Natural killer cell (primary cell): ENCODE measurements at regions not wholly inside any gene's neighbourhood (a gene's known extent, or its start where the extent isn't known, plus 50 kb on each side); places are given as distances from the start of the nearest gene placed in this dataset.

Experiments used
- ATAC-seq, 3 donors: fragments of 150-1000 bp in 2 of 3; fragments of 200-7000 bp in 1 of 3; cut with Tn5 transposase; 1 replicate in 1 of 3; 2 replicates in 2 of 3; pipeline ENCODE4 v1.10.0; 2021; ENCODE audit warnings: mild to moderate bottlenecking in 2 of 3, moderate library complexity in 2 of 3
- DNase-seq, 2 donors: peaks; one replicate each; pipeline versions ENCODE4 v3.0.0 to v3.0.0-alpha.2; 2013 to 2021; ENCODE audit warnings: mixed read lengths in 1 of 2
- H3K27ac ChIP-seq: one replicate; pipeline ENCODE4 v1.5.1; 2013; ENCODE audit warnings: mild to moderate bottlenecking, low read length
- H3K27me3 ChIP-seq: one replicate; pipeline ENCODE4 v1.6.1; 2013; ENCODE audit warnings: low read length; ENCODE audit not compliant: control insufficient read depth, insufficient read depth
- H3K36me3 ChIP-seq: one replicate; pipeline ENCODE4 v1.6.1; 2013; ENCODE audit warnings: low read length; ENCODE audit not compliant: control insufficient read depth, insufficient read depth
- H3K4me1 ChIP-seq: one replicate; pipeline ENCODE4 v1.6.1; 2013; ENCODE audit warnings: low read length; ENCODE audit not compliant: control insufficient read depth, insufficient read depth
- H3K4me3 ChIP-seq: one replicate; pipeline ENCODE4 v1.5.1; 2013; ENCODE audit warnings: low read length
- H3K9me3 ChIP-seq: one replicate; pipeline ENCODE4 v1.6.1; 2013; ENCODE audit warnings: low read length; ENCODE audit not compliant: control insufficient read depth, insufficient read depth
- H3K27ac Mint-ChIP-seq, 2 donors: one replicate each; pipeline ENCODE4 v1.8.0; 2022; ENCODE audit warnings: mild to moderate bottlenecking in 2 of 2, mixed read lengths in 2 of 2, moderate library complexity in 1 of 2
- H3K27me3 Mint-ChIP-seq, 2 donors: one replicate each; pipeline ENCODE4 v1.8.0; 2022; ENCODE audit warnings: low read depth in 2 of 2, mixed read lengths in 2 of 2
- H3K36me3 Mint-ChIP-seq: one replicate; pipeline ENCODE4 v1.8.0; 2022; ENCODE audit warnings: mixed read lengths
- H3K4me1 Mint-ChIP-seq, 2 donors: one replicate each; pipeline ENCODE4 v1.8.0; 2022; ENCODE audit warnings: mixed read lengths in 2 of 2
- H3K4me3 Mint-ChIP-seq: one replicate; pipeline ENCODE4 v1.8.0; 2022; ENCODE audit warnings: mild to moderate bottlenecking, moderate library complexity, mixed read lengths
- H3K9me3 Mint-ChIP-seq, 2 donors: one replicate each; pipeline ENCODE4 v1.8.0; 2022; ENCODE audit warnings: mixed read lengths in 2 of 2
- WGBS: methylation state at CpG from one replicate; pipeline ENCODE4 v1.1.7; 2013; ENCODE audit warnings: missing lambda C conversion rate; ENCODE audit not compliant: insufficient coverage; 5-methylcytosine and 5-hydroxymethylcytosine counted together
- intact Hi-C: fragments of 100-400 bp; cut with micrococcal nuclease; formaldehyde crosslinking; loops from one replicate; pipeline ENCODE4 v1.14.2; 2022
- TF ChIP-seq, protein P1 (sequence below): fragments of 200-600 bp; IDR thresholded peaks from one replicate; pipeline ENCODE4 v1.8.0; 2022; ENCODE audit warnings: antibody characterized with exemption

DNA sequence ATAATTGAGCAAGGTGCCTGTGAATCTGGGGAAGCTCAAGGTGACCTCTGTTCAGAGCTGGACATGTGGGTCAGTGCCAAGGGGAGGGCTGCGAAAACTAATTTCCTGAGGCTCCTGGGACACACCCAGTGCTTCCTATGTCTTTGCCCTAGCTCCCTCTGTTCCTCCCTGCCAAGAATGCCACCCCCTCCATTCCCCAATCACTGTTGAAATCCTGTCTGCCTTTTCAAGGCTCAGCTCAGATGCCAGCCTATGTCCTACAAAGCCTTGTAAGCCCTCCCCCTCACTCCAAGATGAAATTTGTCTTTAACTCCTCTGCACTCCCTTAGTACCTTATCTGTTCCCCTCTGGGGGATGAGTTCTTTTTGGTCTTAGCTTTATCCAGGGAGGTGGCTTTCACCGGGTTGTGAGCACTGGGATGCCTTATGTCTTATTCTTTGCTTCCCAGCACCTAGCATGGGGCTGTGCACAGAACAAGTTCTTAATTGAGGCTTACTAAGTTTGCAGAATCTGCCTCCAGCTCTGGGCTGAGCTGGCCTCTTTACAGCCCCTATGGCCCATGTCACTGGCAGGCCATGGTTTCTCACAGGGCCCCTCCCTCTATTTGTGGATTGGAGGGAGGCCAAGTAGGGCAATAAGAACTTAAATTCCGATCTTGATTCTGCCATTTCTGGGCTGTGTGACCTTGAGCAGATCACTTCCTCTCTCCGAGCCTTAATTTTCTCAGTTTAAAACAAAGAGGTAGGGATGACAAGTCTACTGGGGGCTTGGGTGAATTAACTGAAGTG, 51.5 kb upstream of the EPB41L1 start:
- DNase-seq (no peak), ATAC-seq (no peak)
- intact Hi-C loops: no loop called here
- H3K36me3 ChIP-seq: no peaks in the 10 kb centered on the region
- no peak overlapping the region for H3K4me3 Mint-ChIP-seq
- no peaks in the 10 kb centered on the region for H3K36me3 Mint-ChIP-seq
- TF ChIP-seq, protein P1, sequence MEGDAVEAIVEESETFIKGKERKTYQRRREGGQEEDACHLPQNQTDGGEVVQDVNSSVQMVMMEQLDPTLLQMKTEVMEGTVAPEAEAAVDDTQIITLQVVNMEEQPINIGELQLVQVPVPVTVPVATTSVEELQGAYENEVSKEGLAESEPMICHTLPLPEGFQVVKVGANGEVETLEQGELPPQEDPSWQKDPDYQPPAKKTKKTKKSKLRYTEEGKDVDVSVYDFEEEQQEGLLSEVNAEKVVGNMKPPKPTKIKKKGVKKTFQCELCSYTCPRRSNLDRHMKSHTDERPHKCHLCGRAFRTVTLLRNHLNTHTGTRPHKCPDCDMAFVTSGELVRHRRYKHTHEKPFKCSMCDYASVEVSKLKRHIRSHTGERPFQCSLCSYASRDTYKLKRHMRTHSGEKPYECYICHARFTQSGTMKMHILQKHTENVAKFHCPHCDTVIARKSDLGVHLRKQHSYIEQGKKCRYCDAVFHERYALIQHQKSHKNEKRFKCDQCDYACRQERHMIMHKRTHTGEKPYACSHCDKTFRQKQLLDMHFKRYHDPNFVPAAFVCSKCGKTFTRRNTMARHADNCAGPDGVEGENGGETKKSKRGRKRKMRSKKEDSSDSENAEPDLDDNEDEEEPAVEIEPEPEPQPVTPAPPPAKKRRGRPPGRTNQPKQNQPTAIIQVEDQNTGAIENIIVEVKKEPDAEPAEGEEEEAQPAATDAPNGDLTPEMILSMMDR: no peak
- WGBS: 87% methylated on average over 4 of the region's 4 CpGs
- H3K9me3 Mint-ChIP-seq: no peaks in the 10 kb centered on the region
- no peak overlapping the region for H3K27ac Mint-ChIP-seq
- peaks cover 2% of the 10 kb centered on the region for H3K4me1 ChIP-seq
- H3K4me3 ChIP-seq: no peak overlapping the region
- no peak overlapping the region for H3K27ac ChIP-seq
- H3K27me3 ChIP-seq: no peaks in the 10 kb centered on the region
- no peaks in the 10 kb centered on the region for H3K9me3 ChIP-seq
- peaks cover 0 to 13% of the 10 kb centered on the region in 2 donors for H3K27me3 Mint-ChIP-seq
- no peaks in the 10 kb centered on the region for H3K4me1 Mint-ChIP-seq

- Histone ChIP-seq H3K27ac (no peak overlapping the region), H3K4me1 (no peaks in the 10 kb centered on the region), H3K36me3 (no peaks in the 10 kb centered on the region), H3K4me3 (no peak overlapping the region), H3K9me3 (no peaks in the 10 kb centered on the region), H3K27me3 (no peaks in the 10 kb centered on the region)
- intact Hi-C loops: no loop called here
- H3K36me3 Mint-ChIP-seq: no peaks in the 10 kb centered on the region
- peaks cover 0 to 13% of the 10 kb centered on the region in 2 donors for H3K27me3 Mint-ChIP-seq
- 91% methylated on average over 7 of the region's 7 CpGs for WGBS
- H3K9me3 Mint-ChIP-seq: no peaks in the 10 kb centered on the region
- TF ChIP-seq, protein P1: no peak
- DNase-seq: no peak
- no peaks in the 10 kb centered on the region for H3K4me1 Mint-ChIP-seq
- no peak overlapping the region for H3K4me3 Mint-ChIP-seq
- ATAC-seq: no peak
- H3K27ac Mint-ChIP-seq: no peak overlapping the region
Measured at GRCh38 chr20:36104244-36104643, 50.3 kb upstream of the EPB41L1 start.
